ENCODE measurements at regions not wholly inside any gene's neighbourhood (a gene's known extent, or its start where the extent isn't known, plus 50 kb on each side); places are given as distances from the start of the nearest gene placed in this dataset.

DNA sequence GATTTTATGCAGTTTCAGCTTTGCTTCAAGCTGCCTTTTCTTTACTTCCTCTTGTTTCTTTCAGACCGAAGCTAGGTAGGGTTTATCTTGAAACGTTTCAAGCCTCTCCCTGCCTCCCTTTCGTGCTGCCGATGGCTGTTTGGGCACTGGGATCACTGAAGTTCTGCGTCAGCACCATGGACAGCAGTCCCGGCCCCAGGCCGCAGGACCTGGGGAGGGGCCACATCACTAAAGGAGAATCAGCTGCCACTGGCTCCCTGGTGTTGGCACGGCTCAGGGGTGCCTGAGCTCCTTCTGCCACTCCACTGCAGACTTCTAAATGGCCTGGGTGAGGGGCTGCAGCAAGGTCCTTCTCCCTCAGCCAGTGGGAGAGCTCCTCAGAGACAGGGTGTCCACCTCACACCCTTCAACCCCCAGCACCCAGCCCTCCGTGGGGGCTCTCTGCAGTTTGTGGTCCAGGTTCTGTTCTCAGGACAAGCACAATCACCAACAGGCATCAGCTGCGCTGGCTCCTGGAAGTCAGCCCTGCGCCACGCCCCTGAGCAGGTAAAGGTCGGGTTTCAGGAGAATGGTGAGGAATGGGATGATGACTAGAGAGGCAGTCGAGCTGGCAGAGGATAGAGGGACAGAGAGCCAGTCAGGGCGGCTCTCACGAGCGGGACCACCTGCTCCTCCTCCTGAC is 387.2 kb downstream of the TCERG1L start:
- H3K4me3 ChIP-seq, result no peak overlapping the region
- TF ChIP-seq, protein P1, sequence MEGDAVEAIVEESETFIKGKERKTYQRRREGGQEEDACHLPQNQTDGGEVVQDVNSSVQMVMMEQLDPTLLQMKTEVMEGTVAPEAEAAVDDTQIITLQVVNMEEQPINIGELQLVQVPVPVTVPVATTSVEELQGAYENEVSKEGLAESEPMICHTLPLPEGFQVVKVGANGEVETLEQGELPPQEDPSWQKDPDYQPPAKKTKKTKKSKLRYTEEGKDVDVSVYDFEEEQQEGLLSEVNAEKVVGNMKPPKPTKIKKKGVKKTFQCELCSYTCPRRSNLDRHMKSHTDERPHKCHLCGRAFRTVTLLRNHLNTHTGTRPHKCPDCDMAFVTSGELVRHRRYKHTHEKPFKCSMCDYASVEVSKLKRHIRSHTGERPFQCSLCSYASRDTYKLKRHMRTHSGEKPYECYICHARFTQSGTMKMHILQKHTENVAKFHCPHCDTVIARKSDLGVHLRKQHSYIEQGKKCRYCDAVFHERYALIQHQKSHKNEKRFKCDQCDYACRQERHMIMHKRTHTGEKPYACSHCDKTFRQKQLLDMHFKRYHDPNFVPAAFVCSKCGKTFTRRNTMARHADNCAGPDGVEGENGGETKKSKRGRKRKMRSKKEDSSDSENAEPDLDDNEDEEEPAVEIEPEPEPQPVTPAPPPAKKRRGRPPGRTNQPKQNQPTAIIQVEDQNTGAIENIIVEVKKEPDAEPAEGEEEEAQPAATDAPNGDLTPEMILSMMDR (IDR thresholded peaks at IDR 0.05), result no peak
- H3K9me3 ChIP-seq, result peaks cover 23% of the 10 kb centered on the region
- intact Hi-C loops (cut with DNase I, micrococcal nuclease), result no loop called here
- H3K36me3 ChIP-seq (ENCODE audit: low read depth), result no peaks in the 10 kb centered on the region
- H3K4me1 ChIP-seq (ENCODE audit: low read depth), result no peaks in the 10 kb centered on the region
- ATAC-seq, result no peak
- no peak for DNase-seq

DNA sequence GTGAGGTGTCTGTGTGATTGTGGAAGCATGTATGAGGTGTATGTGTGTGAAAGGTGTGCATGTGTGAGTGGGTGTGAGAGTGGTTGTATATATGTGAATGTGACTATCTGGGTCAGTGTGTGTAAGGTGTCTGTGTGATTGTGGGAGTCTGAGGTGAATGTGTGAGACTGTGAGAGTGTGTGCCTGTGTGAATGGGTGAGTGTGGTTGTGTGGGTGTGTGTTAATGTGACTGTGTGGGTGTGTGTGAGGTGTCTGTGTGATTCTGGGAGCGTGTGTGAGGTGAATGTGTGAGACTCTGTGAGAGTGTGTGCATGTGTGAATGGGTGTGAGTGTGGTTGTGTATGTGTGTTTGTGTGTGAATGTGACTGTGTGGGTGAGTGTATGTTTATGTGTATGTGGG is 385.1 kb downstream of the TCERG1L start:
- H3K4me3 ChIP-seq, result no peak overlapping the region
- H3K36me3 ChIP-seq (ENCODE audit: low read depth), result no peaks in the 10 kb centered on the region
- DNase-seq, result no peak
- H3K4me1 ChIP-seq (ENCODE audit: low read depth), result no peaks in the 10 kb centered on the region
- intact Hi-C loops (cut with DNase I, micrococcal nuclease), result no loop called here
- TF ChIP-seq, protein P1 (IDR thresholded peaks at IDR 0.05), result no peak
- H3K9me3 ChIP-seq, result peaks cover 23% of the 10 kb centered on the region
- no peak for ATAC-seq

DNA sequence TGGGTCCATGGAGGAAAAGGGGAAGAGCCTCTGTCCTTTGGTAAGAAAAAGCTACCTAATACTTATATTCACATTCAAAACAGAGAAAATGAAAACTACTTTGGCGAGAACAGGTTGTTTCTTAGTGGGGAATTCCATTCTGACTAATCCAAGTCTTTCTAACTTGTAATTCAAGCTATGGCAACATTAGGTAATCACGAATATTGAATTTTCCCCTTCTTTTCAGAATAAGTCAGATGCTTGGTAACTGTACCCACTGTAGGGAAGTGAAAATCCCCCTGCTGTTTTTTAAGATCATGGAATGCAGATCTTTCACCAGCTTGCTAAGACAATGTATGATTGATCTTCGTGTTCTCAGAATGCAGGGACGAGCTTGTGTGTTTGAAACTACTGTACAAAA is 384.4 kb downstream of the TCERG1L start:
- ATAC-seq (no peak), DNase-seq (no peak)
- peaks cover 20% of the 10 kb centered on the region for H3K9me3 ChIP-seq
- no peak overlapping the region for H3K4me3 ChIP-seq
- no peaks in the 10 kb centered on the region for H3K36me3 ChIP-seq (ENCODE audit: low read depth)
- H3K4me1 ChIP-seq (ENCODE audit: low read depth), result no peaks in the 10 kb centered on the region
- intact Hi-C loops (cut with DNase I, micrococcal nuclease), result no loop called here
- TF ChIP-seq, protein P1 (IDR thresholded peaks at IDR 0.05), result no peak

DNA sequence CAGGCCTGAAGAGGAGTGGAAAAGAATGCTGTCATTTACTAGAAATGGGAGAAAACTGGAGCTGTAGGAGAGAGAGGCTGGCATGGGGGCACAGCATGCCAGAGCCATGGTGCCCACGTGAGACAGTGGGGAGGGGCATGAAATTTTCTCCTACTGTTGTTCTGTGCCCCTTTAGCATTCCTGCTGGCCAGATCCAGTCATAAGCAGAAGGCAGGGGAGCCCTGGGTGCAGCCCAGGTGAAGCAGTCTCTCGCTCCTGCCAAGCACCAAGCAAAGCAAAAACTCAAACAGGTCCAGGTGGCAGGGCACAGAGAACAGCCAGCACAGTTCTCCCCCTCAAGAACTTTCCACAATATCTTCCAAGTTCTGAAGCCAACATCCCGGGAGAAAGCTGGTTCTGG is 383.2 kb downstream of the TCERG1L start:
- ATAC-seq, result no peak
- Histone ChIP-seq H3K4me3 (no peak overlapping the region), H3K9me3 (peaks cover 20% of the 10 kb centered on the region), H3K4me1 (ENCODE audit: low read depth) (no peaks in the 10 kb centered on the region), H3K36me3 (ENCODE audit: low read depth) (no peaks in the 10 kb centered on the region)
- DNase-seq, result no peak
- intact Hi-C loops (cut with DNase I, micrococcal nuclease), result no loop called here
- TF ChIP-seq, protein P1 (IDR thresholded peaks at IDR 0.05), result no peak

DNA sequence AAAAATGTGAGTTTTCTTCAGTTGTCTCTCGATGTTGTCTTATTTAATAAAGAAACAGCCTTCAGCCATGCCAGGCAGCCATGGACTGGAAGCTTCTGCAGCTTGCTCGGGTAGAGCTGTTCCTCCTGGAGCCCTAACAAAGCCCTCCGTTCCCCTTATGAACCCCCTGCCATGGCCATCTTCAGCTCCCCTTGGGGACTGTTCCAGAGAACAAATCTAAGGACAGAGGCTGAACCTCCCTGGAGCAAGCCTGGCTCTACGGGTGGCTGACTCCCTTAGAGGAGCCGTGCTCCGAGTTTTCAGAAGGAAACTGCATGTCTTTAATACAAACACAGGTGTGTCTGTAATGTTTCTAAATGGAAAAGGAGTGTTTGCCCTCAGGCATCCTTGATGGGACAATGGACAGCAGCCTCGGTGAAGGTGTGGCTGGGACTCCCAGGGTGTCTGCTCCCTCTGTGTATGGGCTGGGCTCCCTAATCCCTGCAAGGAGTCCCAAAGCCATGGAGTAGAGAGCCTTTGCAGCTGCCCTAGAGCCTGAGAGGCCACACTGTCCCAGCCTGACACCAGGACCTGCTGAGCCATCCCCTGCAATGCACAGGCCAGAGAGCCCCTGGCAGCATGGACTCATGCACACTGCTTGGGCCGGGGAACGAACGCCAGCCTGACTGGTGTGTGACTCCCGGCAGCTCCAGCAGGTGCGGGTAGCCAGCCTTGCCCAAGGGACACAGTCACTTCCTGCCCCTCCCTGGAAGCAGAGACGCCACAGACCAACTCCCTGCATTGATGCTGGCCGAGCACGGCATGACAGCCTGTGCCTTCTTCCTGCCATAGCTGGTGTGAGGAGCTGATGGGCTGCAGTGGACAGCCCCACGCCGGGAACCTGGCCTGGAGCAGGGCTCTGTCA is 381.8 kb downstream of the TCERG1L start:
- DNase-seq, result no peak
- TF ChIP-seq, protein P1 (IDR thresholded peaks at IDR 0.05), result no peak
- H3K4me1 ChIP-seq (ENCODE audit: low read depth), result no peaks in the 10 kb centered on the region
- peaks cover 18% of the 10 kb centered on the region for H3K9me3 ChIP-seq
- intact Hi-C loops (cut with DNase I, micrococcal nuclease), result no loop called here
- H3K36me3 ChIP-seq (ENCODE audit: low read depth), result no peaks in the 10 kb centered on the region
- no peak overlapping the region for H3K4me3 ChIP-seq
- ATAC-seq, result no peak
